Chondrocyte (in vitro differentiated cells): ENCODE measurements at regions not wholly inside any gene's neighbourhood (a gene's known extent, or its start where the extent isn't known, plus 50 kb on each side); places are given as distances from the start of the nearest gene placed in this dataset.
"Not testable (repeated sequence)": the region's sequence is repeated elsewhere in the genome, so short reads cannot be mapped to it uniquely, and the experiment has no call there.

ENCODE experiments used
- DNase-seq: peaks from one replicate; pipeline ENCODE4 v3.0.0; 2021; ENCODE audit warnings: mixed read lengths, low spot score
- H3K27ac Mint-ChIP-seq: one replicate; pipeline ENCODE4 v1.8.0; 2021; ENCODE audit warnings: mild to moderate bottlenecking, moderate library complexity, mixed read lengths; ENCODE audit not compliant: unreplicated experiment
- H3K27me3 Mint-ChIP-seq: 2 replicates; pipeline ENCODE4 v1.8.0; 2021; ENCODE audit warnings: low read depth, mixed read lengths
- H3K36me3 Mint-ChIP-seq: 2 replicates; pipeline ENCODE4 v1.8.0; 2021; ENCODE audit warnings: low read depth, mixed read lengths
- H3K4me1 Mint-ChIP-seq: 2 replicates; pipeline ENCODE4 v1.8.0; 2021; ENCODE audit warnings: low read depth, mild to moderate bottlenecking, mixed read lengths
- H3K4me3 Mint-ChIP-seq: one replicate; pipeline ENCODE4 v1.8.0; 2021; ENCODE audit warnings: mild to moderate bottlenecking, moderate library complexity, mixed read lengths; ENCODE audit not compliant: unreplicated experiment
- H3K9me3 Mint-ChIP-seq: 2 replicates; pipeline ENCODE4 v1.8.0; 2021; ENCODE audit warnings: low read depth, mixed read lengths
- TF ChIP-seq, protein P1 (sequence below): fragments of 200-600 bp; sonication (generic); IDR thresholded peaks from 2 replicates; pipeline ENCODE4 v1.5.0; 2021; ENCODE audit warnings: antibody characterized with exemption, mild to moderate bottlenecking, moderate library complexity

DNA sequence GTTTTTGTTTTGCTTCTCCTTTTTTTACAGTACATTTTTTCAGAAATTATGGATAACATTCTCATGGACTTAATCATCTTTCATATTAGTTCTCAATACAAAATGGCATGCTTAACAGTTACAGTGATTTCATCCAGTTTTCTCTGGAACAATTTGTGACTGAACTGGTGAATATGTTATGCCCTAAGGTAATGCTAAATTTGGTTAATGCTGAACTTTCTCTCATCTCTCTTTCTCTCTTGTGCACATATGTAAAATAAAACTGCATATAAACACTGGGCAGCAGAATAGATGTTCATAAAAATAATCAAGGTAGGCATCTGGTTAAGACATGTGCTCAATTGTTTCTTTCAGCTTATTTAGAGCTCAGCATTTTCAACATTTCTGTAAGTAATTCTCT, 196.3 kb upstream of the TMEFF2 start:
- Mint-ChIP-seq H3K9me3 (peaks cover 5% of the 10 kb centered on the region), H3K36me3 (no peaks in the 10 kb centered on the region), H3K4me1 (no peaks in the 10 kb centered on the region), H3K4me3 (no peak overlapping the region), H3K27ac (no peak overlapping the region), H3K27me3 (peaks cover 11% of the 10 kb centered on the region)
- DNase-seq: no peak
- TF ChIP-seq, protein P1, sequence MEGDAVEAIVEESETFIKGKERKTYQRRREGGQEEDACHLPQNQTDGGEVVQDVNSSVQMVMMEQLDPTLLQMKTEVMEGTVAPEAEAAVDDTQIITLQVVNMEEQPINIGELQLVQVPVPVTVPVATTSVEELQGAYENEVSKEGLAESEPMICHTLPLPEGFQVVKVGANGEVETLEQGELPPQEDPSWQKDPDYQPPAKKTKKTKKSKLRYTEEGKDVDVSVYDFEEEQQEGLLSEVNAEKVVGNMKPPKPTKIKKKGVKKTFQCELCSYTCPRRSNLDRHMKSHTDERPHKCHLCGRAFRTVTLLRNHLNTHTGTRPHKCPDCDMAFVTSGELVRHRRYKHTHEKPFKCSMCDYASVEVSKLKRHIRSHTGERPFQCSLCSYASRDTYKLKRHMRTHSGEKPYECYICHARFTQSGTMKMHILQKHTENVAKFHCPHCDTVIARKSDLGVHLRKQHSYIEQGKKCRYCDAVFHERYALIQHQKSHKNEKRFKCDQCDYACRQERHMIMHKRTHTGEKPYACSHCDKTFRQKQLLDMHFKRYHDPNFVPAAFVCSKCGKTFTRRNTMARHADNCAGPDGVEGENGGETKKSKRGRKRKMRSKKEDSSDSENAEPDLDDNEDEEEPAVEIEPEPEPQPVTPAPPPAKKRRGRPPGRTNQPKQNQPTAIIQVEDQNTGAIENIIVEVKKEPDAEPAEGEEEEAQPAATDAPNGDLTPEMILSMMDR: no peak

DNA sequence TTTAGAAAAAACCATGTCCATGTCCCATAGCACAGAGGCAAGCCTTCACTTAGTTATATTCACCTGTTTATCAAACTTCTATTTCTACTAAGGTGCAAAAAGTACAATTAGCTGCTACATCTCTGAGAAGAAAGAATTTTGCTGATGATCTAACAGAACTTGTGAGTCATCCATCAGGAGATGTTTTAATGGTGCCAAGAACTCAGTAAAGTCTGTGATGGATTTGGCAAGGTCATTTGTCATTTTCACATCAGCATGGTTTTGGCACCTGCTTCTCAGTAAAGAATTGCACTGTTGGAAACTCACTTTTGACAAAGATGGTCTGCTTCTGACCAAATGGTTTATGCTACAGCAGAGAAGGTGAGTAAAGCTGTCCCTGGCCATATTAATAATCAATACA, 195.7 kb upstream of the TMEFF2 start:
- DNase-seq: no peak
- Mint-ChIP-seq H3K9me3 (peaks cover 8% of the 10 kb centered on the region), H3K36me3 (peaks cover 1% of the 10 kb centered on the region), H3K4me1 (no peaks in the 10 kb centered on the region), H3K4me3 (no peak overlapping the region), H3K27me3 (peaks cover 11% of the 10 kb centered on the region), H3K27ac (no peak overlapping the region)
- TF ChIP-seq, protein P1: no peak

GRCh38 chr2:192384191-192384590, 189.5 kb upstream of the TMEFF2 start:
- peaks cover 14% of the 10 kb centered on the region for H3K9me3 Mint-ChIP-seq
- not testable (repeated sequence) for H3K4me1 Mint-ChIP-seq, H3K27ac Mint-ChIP-seq, H3K27me3 Mint-ChIP-seq, H3K4me3 Mint-ChIP-seq, H3K36me3 Mint-ChIP-seq, DNase-seq

- Mint-ChIP-seq H3K27ac (no peak overlapping the region), H3K27me3 (peaks cover 5% of the 10 kb centered on the region), H3K4me1 (no peaks in the 10 kb centered on the region), H3K36me3 (peaks cover 2% of the 10 kb centered on the region), H3K9me3 (peaks cover 9% of the 10 kb centered on the region), H3K4me3 (no peak overlapping the region)
- TF ChIP-seq, protein P1: no peak
- DNase-seq: no peak
Observed at GRCh38 chr2:192381082-192381481, 186.3 kb upstream of the TMEFF2 start.

- H3K27ac Mint-ChIP-seq: no peak overlapping the region
- H3K36me3 Mint-ChIP-seq: no peaks in the 10 kb centered on the region
- H3K4me3 Mint-ChIP-seq: no peak overlapping the region
- TF ChIP-seq, protein P1: no peak
- H3K4me1 Mint-ChIP-seq: no peaks in the 10 kb centered on the region
- peaks cover 5% of the 10 kb centered on the region for H3K27me3 Mint-ChIP-seq
- peaks cover 2% of the 10 kb centered on the region for H3K9me3 Mint-ChIP-seq
- no peak for DNase-seq
Observed at GRCh38 chr2:192379736-192380135, 185.0 kb upstream of the TMEFF2 start.

- Mint-ChIP-seq H3K9me3 (no peaks in the 10 kb centered on the region), H3K36me3 (no peaks in the 10 kb centered on the region), H3K4me1 (no peaks in the 10 kb centered on the region), H3K27ac (no peak overlapping the region), H3K27me3 (peaks cover 7% of the 10 kb centered on the region), H3K4me3 (no peak overlapping the region)
- TF ChIP-seq, protein P1: no peak
- no peak for DNase-seq
Observed at GRCh38 chr2:192377173-192377572, 182.4 kb upstream of the TMEFF2 start.
